ENCODE measurements at regions not wholly inside any gene's neighbourhood (a gene's known extent, or its start where the extent isn't known, plus 50 kb on each side); places are given as distances from the start of the nearest gene placed in this dataset.

GRCh38 chr5:107232293-107232692, 438.4 kb downstream of the EFNA5 start:
- POLR2A ChIA-PET, result no interaction called here
- no peak for TF ChIP-seq ZNF362 (tag by site-specific recombination; IDR thresholded peaks at IDR 0.05)
- no peak for TF ChIP-seq ZFP69B (tag by site-specific recombination; IDR thresholded peaks at IDR 0.05)
- TF ChIP-seq ZNF837 (tag by site-specific recombination; IDR thresholded peaks at IDR 0.05), result no peak
- no peak for TF ChIP-seq ZBTB48 (tag by site-specific recombination; IDR thresholded peaks at IDR 0.05)
- no peak for TF ChIP-seq ZNF555 (tag by site-specific recombination; conservative IDR thresholded peaks at IDR 0.05)
- TF ChIP-seq ZNF366 (tag by site-specific recombination; conservative IDR thresholded peaks at IDR 0.05), result no peak
- TF ChIP-seq ELK4 (IDR thresholded peaks at IDR 0.05; ENCODE audit: borderline replicate concordance, low read depth, low read length), result no peak
- no peak for TF ChIP-seq ZBTB21 (tag by site-specific recombination; IDR thresholded peaks at IDR 0.05)
- TF ChIP-seq ZNF24 (tag by site-specific recombination; IDR thresholded peaks at IDR 0.05), result no peak
- no peak for TF ChIP-seq ZNF433 (tag by site-specific recombination; IDR thresholded peaks at IDR 0.05; ENCODE audit: low read depth)
- TF ChIP-seq ZNF354C (tag by site-specific recombination; IDR thresholded peaks at IDR 0.05; ENCODE audit: borderline replicate concordance, low read depth), result no peak
- no peak for TF ChIP-seq ZNF560 (tag by site-specific recombination; IDR thresholded peaks at IDR 0.05; ENCODE audit: borderline replicate concordance)
- no peak for TF ChIP-seq ZNF221 (tag by site-specific recombination; IDR thresholded peaks at IDR 0.05; ENCODE audit: borderline replicate concordance)
- TF ChIP-seq ZNF610 (tag by site-specific recombination; IDR thresholded peaks at IDR 0.05; ENCODE audit: borderline replicate concordance), result no peak
- no peak for TF ChIP-seq PBX3 (CRISPR knock-in tag; IDR thresholded peaks at IDR 0.05)
- TF ChIP-seq ZNF214 (tag by site-specific recombination; IDR thresholded peaks at IDR 0.05; ENCODE audit: borderline replicate concordance), result no peak
- H3K4me3 ChIP-seq (ENCODE audit: low read depth, low read length), result no peak overlapping the region
- CTCF ChIA-PET, result interaction anchor here (5.4 kb wide), 1 partner anchor 15 kb away, joined by 34 read pairs; no protein-coding TSS in a partner anchor
- no peaks in the 10 kb centered on the region for H3K9me3 ChIP-seq (ENCODE audit: control insufficient read depth, insufficient read depth, low read depth, low read length)
- H3K4me1 ChIP-seq (ENCODE audit: control insufficient read depth, insufficient read depth, low read length), result no peaks in the 10 kb centered on the region
- no peaks in the 10 kb centered on the region for H3K36me3 ChIP-seq (ENCODE audit: control insufficient read depth in 2 of 2, insufficient read depth in 1 of 2, low read length in 2 of 2)
- no peak overlapping the region for H3K27ac ChIP-seq (ENCODE audit: extremely low read depth, low read depth, low read length)

GRCh38 chr5:107231191-107231590, 439.5 kb downstream of the EFNA5 start:
- H3K4me3 ChIP-seq (ENCODE audit: low read depth, low read length), result no peak overlapping the region
- no peak for TF ChIP-seq ZNF843 (tag by site-specific recombination; IDR thresholded peaks at IDR 0.05)
- TF ChIP-seq ZNF433 (tag by site-specific recombination; IDR thresholded peaks at IDR 0.05; ENCODE audit: low read depth), result no peak
- TF ChIP-seq ZNF48 (tag by site-specific recombination; IDR thresholded peaks at IDR 0.05), result no peak
- no peak for TF ChIP-seq ZNF146 (tag by site-specific recombination; IDR thresholded peaks at IDR 0.05)
- TF ChIP-seq ZNF560 (tag by site-specific recombination; IDR thresholded peaks at IDR 0.05; ENCODE audit: borderline replicate concordance), result no peak
- no peak for TF ChIP-seq ZNF529 (tag by site-specific recombination; IDR thresholded peaks at IDR 0.05; ENCODE audit: insufficient replicate concordance)
- TF ChIP-seq ELK4 (IDR thresholded peaks at IDR 0.05; ENCODE audit: borderline replicate concordance, low read depth, low read length), result no peak
- TF ChIP-seq ZNF132 (tag by site-specific recombination; IDR thresholded peaks at IDR 0.05; ENCODE audit: borderline replicate concordance), result no peak
- TF ChIP-seq ZNF664 (tag by site-specific recombination; IDR thresholded peaks at IDR 0.05), result no peak
- TF ChIP-seq OVOL3 (tag by site-specific recombination; IDR thresholded peaks at IDR 0.05), result no peak
- TF ChIP-seq ZFP3 (tag by site-specific recombination; IDR thresholded peaks at IDR 0.05; ENCODE audit: low read depth), result no peak
- H3K9me3 ChIP-seq (ENCODE audit: control insufficient read depth, insufficient read depth, low read depth, low read length), result no peaks in the 10 kb centered on the region
- no peaks in the 10 kb centered on the region for H3K36me3 ChIP-seq (ENCODE audit: control insufficient read depth in 2 of 2, insufficient read depth in 1 of 2, low read length in 2 of 2)
- H3K27ac ChIP-seq (ENCODE audit: extremely low read depth, low read depth, low read length), result no peak overlapping the region
- POLR2A ChIA-PET, result no interaction called here
- H3K4me1 ChIP-seq (ENCODE audit: control insufficient read depth, insufficient read depth, low read length), result no peaks in the 10 kb centered on the region
- CTCF ChIA-PET, result interaction anchor here (0.6 kb wide), 1 partner anchor 230 kb away, joined by 5 read pairs; no protein-coding TSS in a partner anchor

All from HEK293 (cell line).